ENCODE measurements at regions not wholly inside any gene's neighbourhood (a gene's known extent, or its start where the extent isn't known, plus 50 kb on each side); places are given as distances from the start of the nearest gene placed in this dataset.
"Not testable (repeated sequence)": the region's sequence is repeated elsewhere in the genome, so short reads cannot be mapped to it uniquely, and the experiment has no call there.

DNA sequence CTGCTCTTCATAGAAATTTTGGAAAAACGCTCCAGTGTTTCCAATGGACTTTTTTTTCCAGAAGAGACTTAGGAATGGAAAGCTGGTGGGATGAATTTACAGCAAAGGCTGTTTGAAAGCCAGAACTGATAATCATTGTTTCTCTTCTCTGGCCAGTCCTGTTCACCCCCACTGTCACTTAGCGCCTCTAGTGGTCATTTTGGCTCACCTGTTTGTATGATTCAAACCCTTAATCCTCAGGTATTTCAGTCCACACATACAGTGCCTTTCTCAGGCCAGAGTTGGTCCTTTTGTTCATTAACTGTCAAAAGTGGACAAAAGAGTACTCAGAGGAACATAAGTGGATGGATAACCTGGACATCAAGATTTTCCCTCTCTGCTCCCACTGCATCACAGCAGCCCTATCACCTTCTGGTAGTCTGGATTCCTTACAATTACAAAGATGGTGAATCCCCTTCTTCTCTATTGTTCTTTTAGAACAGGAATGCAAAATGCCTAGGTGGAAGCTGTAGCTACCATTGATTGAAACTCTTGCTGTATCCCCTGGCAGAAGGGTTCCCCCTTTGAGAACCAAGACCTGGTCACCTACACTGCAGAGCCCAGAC is 177.6 kb upstream of the OLFM3 start:
- no peak for DNase-seq

DNA sequence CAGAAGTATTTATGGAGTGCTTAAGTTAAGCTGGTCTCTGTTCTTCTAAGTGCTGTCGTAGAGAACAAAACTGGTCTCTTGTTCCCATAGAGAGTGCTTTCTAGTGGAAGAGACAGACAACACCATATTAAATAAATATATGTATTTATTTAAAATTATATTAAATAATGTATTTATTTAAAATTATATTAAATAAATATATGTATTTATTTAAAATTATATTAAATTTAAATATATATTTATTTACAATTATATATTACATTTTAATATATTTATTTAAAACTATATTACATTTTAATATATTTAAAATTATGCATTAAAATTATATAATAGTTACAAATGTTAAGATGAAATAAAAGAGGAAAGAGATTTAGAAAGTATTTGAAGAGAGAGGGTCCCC is 175.5 kb upstream of the OLFM3 start:
- no peak for DNase-seq

DNA sequence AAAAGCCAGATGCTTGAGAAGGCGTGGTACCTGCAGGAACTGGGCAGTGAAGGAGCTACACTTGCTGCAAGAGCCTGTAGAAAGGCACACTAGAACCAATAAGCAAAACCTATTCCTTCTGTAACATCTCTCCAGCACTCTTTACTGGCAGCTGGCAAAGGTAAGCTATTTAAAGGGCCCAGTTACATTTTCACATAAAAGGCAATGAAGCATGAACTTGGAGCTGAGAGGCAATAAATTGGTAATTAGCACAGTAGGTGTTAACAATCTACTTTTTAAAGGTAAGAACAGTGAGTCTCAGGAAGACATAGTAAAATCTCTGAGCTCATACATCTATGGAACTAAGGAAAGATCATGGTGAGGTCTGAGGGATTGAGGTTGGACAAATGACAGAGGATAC is 167.1 kb upstream of the OLFM3 start:
- DNase-seq = no peak

DNA sequence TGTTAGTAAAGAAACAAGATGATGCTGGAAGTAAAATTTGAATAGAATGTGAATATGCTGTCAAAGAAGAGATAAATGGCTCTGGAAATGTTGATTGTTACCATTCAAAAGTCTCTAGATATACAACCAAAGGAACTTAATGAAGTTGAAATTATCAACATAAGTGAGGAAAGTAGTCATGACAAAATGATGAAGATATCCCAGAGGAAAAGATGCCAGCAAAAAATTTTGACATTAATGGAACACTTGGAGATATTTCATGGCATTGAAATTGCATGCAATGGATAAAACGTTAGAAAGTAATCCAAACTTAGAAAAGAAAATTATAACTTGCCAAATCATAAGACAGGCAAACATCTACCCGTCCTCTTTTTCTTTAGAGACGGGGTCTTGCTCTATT is 154.5 kb upstream of the OLFM3 start:
- DNase-seq = no peak

DNA sequence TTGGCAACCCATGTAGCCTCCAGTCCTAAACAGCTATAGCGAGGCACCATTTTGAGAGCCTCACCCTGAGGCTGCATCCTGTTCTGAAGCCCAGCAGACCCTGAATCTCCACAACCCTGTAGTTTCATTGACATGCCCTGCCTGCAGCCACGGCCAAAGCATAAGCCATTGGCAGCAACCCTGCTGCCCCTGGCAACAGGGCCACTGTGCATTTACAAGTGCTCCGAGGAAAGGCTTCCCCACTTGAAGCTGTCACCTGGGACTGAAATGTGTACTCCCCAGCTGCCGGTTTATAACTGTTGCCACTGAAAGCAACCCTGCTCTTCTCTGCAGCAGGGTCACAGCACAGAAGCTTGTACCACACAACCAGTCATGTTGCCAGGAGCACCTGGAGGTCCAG is 124.2 kb upstream of the OLFM3 start:
- no peak for DNase-seq

DNA sequence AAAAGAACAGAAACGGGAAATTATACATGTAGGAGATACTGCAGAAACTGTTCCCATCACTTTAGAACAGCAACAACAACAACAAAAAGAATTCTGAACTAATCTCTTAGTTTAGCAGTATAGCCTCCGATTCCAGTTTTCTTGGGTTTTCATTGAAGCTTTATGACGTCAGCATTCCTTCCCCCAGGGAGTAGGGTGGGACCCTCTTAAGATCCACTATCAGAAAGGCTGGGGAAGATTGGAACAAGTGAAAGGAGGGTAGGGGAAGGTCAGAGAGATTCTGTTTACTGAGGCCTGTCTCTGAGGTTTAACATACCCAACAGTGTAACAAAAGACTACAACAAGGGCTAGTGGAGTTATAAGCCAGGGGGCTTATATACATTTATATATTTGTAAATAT is 121.4 kb upstream of the OLFM3 start:
- DNase-seq = no peak

DNA sequence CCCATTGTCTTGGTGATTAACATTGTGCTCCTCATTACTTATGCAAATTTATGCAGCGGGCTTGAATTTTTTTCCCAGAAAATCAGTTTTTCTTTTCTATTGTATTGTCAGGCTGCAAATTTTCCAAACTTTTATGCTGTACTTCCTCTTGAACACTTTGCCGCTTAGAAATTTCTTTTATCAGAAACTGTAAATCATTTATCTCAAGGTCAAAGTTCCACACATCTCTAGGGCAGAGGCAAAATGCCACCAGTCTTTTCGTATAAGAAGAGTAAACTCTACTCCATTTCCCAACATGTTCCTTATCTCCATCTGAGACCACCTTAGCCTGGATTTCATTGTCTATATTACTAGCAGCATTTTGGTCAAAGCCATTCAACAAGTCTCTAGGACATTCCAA is 113.9 kb upstream of the OLFM3 start:
- no peak for DNase-seq

DNA sequence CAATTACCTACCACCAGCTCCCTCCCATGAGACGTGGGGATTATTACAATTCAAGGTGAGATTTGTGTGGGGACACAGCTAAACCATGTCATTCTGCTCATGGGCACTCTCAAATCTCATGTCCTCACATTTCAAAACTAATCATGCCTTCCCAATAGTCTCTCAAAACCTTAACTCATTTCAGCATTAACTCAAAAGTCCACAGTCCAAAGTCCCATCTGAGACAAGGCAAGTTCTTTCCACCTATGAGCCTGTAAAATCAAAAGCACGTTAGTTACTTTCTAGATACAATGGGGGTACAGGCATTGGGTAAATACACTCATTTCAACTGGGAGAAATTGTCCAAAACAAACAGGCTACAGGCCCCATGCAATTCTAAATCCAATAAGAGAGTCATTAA is 112.8 kb upstream of the OLFM3 start:
- not testable (repeated sequence) for DNase-seq

DNA sequence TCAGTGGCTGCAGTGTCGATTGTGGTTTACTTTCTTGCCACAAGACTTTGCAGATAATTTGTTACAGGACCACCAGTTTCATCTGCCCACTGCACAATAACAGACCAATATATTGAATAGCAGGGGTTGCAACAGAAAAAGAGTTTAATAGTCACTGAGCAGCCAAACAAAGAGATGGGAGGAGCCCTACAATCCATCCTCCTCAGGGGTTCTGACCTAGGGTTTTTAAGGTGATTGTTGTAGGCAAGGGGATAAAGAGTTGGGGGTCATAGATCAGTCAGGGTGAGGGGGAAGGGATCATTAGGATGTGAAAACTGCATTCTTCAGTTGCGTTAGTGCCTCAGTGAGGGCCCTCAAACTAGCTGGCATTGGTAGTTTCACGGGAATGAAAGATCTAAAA is 110.7 kb upstream of the OLFM3 start:
- DNase-seq = no peak

DNA sequence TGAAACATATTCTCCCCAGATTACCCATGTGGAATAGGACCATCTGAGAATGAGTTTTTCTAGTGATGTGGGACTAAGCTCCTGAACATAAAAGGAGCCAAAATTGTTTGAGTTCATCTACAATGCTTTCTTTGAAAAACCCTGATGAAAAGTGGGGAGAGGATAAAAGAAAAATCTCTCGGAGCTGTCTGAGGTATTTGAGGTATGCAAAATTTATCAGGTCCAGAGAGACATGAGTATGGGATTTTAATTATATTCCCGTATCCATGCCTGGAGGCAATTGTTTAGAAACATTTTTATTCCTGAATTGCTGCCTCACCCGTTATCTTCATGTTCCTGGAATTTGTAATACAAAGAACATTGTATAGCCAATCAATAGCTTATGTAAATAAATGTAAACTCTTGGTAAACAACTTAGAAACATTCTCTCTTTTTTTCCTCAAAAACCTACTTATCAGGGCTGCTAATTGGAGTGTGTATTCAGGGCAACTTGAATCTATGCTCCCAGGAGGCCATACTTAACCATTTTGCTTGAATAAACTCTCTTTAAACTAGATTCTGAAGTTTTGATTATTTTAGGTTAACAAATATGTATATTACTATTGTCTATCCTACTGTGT is 109.3 kb upstream of the OLFM3 start:
- no peak for DNase-seq

DNA sequence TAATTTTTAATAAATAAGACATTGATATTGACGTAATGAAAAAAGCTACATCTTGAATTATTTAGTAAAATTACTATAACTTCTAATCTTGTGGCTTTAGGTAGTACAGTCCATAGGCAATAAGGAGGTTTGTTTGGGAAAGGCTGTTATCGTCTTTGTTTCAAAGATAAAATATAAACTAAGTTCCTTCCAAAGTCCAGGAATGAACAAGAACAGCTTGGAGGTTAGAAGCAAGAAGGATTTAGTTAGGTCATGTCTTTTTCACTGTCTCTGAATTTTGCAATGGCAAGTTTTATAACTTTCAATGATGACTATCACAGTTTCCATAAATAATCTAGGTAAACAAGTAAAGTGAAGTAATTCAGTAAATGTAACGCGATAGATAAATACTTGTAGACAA is 106.9 kb upstream of the OLFM3 start:
- no peak for DNase-seq

DNA sequence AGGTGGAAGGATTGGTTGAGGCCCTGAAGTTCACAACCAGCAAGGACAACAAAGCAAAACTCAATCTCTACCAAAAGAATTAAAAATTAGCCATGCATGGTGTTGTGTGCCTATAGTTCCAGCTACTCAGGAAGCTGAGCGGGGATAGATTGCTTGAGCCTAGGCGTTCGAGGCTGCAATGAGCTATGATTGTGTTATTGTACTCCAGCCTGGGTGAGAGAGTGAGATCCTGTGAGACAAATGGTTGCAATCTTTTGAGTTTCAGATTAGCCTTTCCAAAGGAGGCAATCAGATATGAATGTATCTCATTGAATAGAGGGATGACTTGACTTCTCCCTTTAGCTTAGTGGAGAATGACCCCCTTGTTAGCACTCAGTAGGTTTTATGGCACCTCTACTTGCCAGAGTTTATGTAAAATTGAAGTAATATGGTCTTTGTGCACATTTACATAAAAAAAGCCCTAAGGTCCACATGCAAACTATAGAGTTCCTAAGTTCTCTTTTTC is 105.6 kb upstream of the OLFM3 start:
- DNase-seq = no peak

DNA sequence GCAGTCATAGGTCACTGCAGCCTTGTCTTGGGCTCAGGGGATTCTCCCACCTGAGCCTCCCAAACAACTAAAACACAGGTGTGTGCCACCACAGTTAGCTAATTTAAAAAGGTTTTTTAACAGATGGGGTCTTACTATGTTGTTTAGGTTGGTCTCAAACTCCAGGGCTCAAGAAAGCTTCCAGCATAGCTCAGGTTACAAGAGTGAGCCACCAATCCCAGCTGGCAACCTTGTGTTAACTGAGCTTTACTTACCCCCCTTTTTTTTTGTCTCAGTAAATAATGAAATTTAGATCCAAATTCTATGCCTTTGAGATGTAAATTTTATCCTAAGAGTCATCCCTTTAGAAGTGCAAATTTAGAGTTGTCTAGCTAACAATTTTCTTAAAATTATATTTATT is 103.9 kb upstream of the OLFM3 start:
- no peak for DNase-seq

DNA sequence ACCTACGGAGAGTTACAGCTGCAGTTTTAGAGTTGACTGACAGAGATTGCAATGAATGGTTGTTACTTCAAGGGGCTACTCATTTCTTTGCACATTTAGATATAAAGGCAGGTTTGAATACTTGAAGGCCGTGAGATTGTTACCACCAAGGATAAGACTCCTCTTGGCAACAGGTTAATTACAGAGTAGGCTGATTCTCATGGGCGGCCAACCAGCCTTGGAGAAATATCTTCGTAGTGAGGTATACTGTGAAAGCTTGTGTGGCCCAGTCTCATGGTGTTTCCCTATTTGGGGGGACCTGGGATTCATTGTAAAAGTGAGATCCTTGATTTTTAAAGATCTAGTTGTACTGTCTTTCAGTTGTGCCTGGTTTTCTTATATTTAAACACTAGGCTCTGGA is 103.2 kb upstream of the OLFM3 start:
- no peak for DNase-seq

DNA sequence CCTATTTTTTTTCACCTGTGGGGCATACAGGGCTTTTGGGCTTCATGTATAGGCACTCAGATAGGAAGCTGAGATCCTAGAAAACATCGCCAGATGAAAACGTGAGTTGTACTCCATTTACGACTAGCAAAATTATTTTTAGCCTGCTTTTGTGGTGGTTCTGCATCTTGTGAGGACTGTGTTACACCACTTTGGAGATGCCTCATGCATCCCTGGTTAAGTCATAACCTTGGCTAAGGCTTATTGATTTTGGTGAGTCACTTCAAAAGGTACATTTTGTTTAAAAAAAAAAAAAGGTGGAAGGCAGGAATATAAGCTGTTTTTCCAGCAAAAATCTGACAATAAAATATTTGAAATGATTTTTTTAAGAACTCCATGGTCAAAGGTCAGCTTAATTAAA is 101.8 kb upstream of the OLFM3 start:
- no peak for DNase-seq

DNA sequence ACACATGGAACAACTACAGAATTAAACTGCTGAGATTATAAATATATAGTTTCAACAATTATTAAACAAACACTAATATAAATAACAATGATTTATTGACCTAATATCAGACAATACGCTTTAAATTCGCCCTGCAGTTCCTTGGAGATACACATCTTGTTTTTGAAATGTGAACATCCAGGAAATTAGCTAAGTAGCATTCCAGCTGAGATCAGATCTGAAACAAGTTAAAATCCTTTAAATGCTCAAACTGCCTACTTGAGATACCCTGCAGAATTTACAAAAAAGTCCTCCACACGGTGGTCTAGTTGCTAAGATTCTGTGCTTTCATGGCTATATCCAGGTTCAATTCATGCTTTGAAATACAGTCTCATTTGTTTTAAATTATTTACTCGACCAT is 101.4 kb upstream of the OLFM3 start:
- DNase-seq = no peak

DNA sequence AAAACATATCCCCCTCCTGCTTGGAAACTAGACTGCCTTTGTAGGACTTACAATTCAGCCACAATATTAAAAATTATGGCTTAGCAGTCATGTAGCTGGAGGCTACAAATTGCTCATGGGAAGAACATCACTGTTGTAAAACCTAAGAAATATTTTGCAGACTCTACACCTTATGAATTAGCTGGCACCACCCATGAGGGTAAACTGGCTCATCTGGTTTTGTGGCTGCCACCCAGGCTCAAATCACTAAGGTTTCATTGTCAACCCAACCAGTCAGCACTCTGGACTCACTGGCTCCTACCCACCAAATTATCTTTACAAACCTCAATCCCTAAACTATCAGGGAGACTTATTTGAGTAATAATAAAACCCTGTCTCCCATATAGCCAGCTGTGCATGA is 100.7 kb upstream of the OLFM3 start:
- no peak for DNase-seq

DNA sequence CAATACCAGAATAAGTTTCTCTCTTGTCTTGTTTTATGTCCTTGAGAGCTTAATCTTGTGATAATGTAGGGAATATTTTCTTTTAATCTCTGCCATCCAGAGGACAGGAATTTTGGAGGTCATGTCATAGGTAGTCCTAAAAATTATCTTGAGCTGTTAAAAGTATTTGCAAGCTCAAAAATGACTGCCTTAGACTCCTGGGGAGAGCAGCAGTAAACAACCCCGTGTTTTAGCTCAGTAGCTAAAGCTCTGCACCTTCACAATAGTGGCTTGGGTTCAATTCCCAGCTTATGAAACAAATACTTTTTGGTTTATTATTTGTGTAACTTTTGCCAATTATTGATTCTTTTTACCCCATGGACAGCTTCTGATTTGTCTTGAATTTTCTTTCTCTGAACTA is 99.4 kb upstream of the OLFM3 start:
- DNase-seq = no peak

DNA sequence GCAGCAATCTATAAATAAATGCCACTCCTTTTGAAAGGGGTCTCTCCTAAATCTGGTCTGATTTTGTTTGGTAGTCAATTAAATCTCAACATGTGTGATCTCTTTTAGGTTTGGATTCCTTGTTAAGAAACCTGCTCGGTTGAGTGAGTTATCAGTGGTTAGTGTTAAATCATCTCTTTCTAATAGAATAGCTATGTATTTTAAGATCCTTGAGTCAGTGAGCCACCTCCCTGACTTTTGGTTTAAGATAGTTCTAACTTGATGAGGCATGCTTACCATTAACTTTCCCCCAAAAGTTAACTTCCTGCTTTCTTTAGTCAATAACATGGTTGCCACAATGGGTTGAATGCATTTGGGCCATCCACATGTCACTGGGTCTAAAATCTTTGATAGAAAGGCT is 93.1 kb upstream of the OLFM3 start:
- no peak for DNase-seq

DNA sequence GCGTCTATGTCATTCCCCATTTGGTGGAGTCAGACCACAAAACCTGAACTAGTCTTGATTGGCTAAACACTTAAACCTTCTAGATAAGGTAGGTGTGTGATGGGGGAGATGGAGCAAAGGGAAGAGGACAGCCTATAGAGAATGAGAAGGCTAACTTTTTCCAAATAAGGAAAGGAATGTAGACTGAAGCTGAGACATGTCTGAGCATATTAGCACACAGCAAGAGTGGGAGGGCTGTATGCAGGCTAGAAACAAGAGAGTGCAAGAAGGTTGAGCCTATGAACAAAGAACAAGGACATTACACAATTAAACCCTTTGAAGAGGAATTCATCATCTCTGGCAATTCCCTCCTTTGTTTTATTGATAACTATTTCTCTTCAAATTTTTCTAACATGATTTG is 89.2 kb upstream of the OLFM3 start:
- DNase-seq = no peak

DNA sequence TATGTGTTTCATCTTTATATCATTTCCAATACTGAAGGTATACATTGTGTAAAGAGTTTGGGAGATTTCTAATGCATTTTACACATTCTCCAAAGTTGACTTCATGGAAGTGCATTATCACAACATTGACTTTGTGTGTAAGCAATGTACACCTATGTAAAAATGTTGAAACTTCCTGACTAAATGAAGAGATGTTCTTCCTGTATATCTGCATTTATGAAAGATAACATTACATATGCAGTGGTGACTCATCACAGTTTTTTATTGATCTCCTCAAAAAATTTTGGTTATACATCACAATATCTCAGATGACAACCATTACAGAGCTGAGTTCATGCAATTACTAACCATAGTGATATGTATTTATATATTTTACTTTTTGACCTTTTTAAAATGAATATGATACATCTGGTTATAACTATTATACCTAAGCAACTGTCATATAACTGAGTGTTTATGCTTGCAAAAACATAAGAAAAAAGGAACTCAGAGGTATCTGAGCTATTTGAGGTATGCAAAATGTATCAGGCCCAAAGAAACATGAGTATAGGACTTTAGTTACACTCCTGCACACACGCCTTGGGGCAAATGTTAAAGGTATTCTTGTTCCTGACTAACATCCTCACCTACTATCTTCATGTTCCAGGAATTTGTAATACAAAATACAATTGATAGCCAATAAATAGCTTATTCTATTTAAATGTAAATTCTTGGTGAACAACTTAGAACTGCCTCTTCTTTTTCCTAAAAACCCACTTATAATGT is 88.2 kb upstream of the OLFM3 start:
- DNase-seq = no peak

DNA sequence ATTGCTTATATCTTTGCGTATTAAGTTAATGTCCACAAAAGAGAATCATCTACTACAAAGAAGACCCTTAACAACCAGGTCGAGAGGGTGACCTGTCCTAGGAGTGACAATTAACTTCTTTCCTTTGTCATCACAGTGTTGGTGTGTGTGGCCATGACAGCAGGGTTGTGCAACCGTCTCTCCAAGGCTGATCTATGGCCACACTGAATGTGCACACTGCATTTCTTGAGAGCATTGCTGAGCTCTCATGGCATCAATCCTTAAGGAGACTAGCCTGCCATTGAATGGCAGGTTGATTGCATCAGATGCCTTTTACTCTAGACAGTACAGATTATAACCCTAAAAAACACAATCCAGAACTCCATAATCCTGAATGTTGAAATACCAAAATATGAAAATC is 86.5 kb upstream of the OLFM3 start:
- DNase-seq = no peak

DNA sequence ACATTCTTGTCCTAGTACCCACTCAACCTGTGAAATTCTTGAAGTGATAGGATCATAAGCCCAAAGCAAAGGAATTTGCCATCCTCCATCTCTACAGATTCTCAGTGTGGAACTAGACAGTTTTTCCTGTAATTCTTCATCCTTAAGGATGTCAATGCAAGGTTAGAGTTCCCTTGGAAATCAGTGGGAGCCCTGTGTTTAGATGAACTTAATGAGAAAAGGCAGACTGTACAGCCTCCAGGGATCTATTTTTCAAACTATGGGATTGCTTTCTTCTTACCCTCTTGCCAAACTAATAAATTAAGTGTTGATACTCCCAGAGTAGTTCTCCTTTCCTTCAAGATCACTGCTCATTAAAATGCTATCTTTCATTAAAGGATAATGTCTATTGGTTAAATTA is 78.1 kb upstream of the OLFM3 start:
- no peak for DNase-seq

DNA sequence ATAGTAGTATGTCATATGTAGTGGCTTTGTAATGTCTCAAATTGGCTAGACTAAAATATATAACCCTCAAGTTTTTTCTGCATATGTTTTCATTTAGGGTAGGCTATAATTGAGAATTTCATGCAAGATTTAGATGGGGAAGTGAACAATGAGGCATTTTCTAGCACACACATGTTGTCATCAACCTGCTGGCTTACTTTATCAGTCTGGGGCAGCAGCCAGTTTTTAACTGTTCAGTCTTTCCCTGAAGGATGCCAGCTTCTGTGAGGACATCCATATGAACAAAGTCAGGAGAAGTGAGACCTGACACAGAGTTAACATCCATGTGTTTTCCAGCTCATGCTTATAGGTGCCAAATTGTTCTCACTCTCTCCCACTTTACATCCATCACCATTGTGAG is 74.7 kb upstream of the OLFM3 start:
- no peak for DNase-seq

DNA sequence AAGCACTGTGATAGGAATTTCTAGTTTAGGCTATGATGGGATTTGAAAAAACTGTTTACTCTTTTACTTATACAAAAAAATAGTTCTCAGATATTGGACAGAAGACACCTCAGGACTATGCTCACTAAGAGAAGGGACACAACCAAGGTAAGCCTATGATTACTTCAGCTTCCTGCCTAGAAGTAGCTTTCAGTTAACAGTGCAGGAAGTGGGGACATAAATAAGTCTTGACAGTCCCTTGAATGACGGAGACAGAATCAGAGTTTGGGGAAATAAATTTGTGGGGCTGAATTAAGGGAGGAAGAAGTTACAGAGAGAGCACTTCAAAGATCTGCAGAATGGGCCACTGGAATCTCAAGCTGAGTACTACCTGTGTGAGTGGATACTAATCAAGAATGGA is 53.8 kb upstream of the OLFM3 start:
- DNase-seq = no peak
